ENCODE measurements at regions not wholly inside any gene's neighbourhood (a gene's known extent, or its start where the extent isn't known, plus 50 kb on each side); places are given as distances from the start of the nearest gene placed in this dataset.

DNA sequence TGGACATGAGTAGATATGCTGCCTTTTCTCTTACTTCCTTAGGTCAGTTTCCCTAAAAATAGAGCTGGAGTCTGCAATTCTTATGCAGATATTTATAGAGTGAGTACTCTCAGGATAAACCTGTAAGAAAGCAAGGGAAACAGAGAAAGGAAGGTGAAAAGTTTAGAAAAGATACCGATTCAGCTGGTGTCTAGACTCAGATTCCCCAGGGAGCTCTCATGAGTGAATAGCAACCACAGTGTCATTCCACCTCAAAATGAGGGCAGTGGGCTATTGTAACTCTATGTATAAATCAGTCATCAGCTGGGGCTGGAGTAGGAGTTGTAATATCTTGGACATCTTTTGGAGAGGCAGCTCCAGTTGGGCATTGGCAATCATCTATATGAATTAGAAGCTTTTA lies 1485.1 kb upstream of the TMEFF2 start:
- no peak overlapping the region for H3K4me2 ChIP-seq (ENCODE audit: insufficient read depth, low read length)
- H3K9me3 ChIP-seq (replicated peaks; ENCODE audit: control insufficient read depth, insufficient read depth, low read length), result no peaks in the 10 kb centered on the region
- no peak for TF ChIP-seq POLR2A (IDR thresholded peaks at IDR 0.05; ENCODE audit: low read depth, low read length)
- TF ChIP-seq JUN (IDR thresholded peaks at IDR 0.05; ENCODE audit: borderline replicate concordance, insufficient read depth, insufficient read length, low read depth), result no peak
- TF ChIP-seq EZH2 (IDR thresholded peaks at IDR 0.05; ENCODE audit: borderline replicate concordance, low read depth, low read length, severe bottlenecking), result no peak
- no peak for TF ChIP-seq MYC (IDR thresholded peaks at IDR 0.05; ENCODE audit: low read depth, low read length)
- TF ChIP-seq, protein P1, sequence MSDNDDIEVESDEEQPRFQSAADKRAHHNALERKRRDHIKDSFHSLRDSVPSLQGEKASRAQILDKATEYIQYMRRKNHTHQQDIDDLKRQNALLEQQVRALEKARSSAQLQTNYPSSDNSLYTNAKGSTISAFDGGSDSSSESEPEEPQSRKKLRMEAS (IDR thresholded peaks at IDR 0.05; ENCODE audit: insufficient read depth, insufficient read length), result no peak
- TF ChIP-seq GATA2 (IDR thresholded peaks at IDR 0.05; ENCODE audit: insufficient read depth, insufficient read length, low read depth, low read length), result no peak
- TF ChIP-seq, protein P2, sequence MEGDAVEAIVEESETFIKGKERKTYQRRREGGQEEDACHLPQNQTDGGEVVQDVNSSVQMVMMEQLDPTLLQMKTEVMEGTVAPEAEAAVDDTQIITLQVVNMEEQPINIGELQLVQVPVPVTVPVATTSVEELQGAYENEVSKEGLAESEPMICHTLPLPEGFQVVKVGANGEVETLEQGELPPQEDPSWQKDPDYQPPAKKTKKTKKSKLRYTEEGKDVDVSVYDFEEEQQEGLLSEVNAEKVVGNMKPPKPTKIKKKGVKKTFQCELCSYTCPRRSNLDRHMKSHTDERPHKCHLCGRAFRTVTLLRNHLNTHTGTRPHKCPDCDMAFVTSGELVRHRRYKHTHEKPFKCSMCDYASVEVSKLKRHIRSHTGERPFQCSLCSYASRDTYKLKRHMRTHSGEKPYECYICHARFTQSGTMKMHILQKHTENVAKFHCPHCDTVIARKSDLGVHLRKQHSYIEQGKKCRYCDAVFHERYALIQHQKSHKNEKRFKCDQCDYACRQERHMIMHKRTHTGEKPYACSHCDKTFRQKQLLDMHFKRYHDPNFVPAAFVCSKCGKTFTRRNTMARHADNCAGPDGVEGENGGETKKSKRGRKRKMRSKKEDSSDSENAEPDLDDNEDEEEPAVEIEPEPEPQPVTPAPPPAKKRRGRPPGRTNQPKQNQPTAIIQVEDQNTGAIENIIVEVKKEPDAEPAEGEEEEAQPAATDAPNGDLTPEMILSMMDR (IDR thresholded peaks at IDR 0.05; ENCODE audit: extremely low read depth in 1 of 2, insufficient read depth in 1 of 2, low read depth in 1 of 2, low read length in 2 of 2), result no peak
- TF ChIP-seq FOS (IDR thresholded peaks at IDR 0.05; ENCODE audit: borderline replicate concordance, insufficient read depth, low read length), result no peak
- H3K4me1 ChIP-seq (ENCODE audit: control insufficient read depth, extremely low read depth, insufficient read depth, low read length), result no peaks in the 10 kb centered on the region
- H3K27ac ChIP-seq (ENCODE audit: insufficient read depth, low read depth, low read length), result no peak overlapping the region
- BruUV-seq (replicated peaks), result no TSS peak
- intact Hi-C loops (cut with micrococcal nuclease) (no loop called here), dilution Hi-C loops (cut with MboI; ENCODE audit: extremely low pct_ligation_motif_present, low sequenced_read_pairs) (no loop called here)
- POLR2A ChIA-PET, result no interaction called here
- H3K79me2 ChIP-seq (ENCODE audit: control insufficient read depth, insufficient read depth, low read length), result no peaks in the 10 kb centered on the region
- DNase-seq (ENCODE audit: low read depth, low spot score), result no peak
- H3K9ac ChIP-seq (replicated peaks; ENCODE audit: extremely low read depth, insufficient read depth, low read length), result no peak overlapping the region
- FAIRE-seq, result no peak
- CTCF ChIA-PET, result interaction anchor here (1.6 kb wide), 1 partner anchor 283 kb away, joined by 6 read pairs; no protein-coding TSS in a partner anchor
- H3K9me1 ChIP-seq (replicated peaks; ENCODE audit: control insufficient read depth, extremely low read depth, insufficient read depth, low read length), result no peaks in the 10 kb centered on the region
- no peaks in the 10 kb centered on the region for H3K27me3 ChIP-seq (ENCODE audit: control insufficient read depth in 2 of 2, insufficient read depth in 2 of 2, low read length in 2 of 2)
- H3K36me3 ChIP-seq (ENCODE audit: control insufficient read depth in 2 of 2, extremely low read depth in 1 of 2, insufficient read depth in 2 of 2, low read length in 2 of 2), result no peaks in the 10 kb centered on the region
- no peak overlapping the region for H2AFZ ChIP-seq (ENCODE audit: low read depth, low read length)
- H4K20me1 ChIP-seq (replicated peaks; ENCODE audit: control insufficient read depth, extremely low read depth, insufficient read depth, low read length), result no peaks in the 10 kb centered on the region
- H3K4me3 ChIP-seq (replicated peaks in 1 of 3; ENCODE audit: insufficient read depth in 1 of 3, low read depth in 1 of 3, low read length in 3 of 3), result no peak overlapping the region

Data from endothelial cell of umbilical vein (primary cell).